GM12878 (cell line): ENCODE measurements at regions not wholly inside any gene's neighbourhood (a gene's known extent, or its start where the extent isn't known, plus 50 kb on each side); places are given as distances from the start of the nearest gene placed in this dataset.
"Not testable (repeated sequence)": the region's sequence is repeated elsewhere in the genome, so short reads cannot be mapped to it uniquely, and the experiment has no call there.

Source experiments
- ATAC-seq: fragments of 200-7000 bp; cut with Tn5 transposase; 3 replicates; pipeline ENCODE4 v1.9.1; 2020; ENCODE audit warnings: mild to moderate bottlenecking, moderate library complexity
- BruUV-seq: library from RNA; stranded (reverse); fragments of 400-500 nt; replicated peaks from 2 replicates; lab custom pipeline; 2021; lab: Mats Ljungman, UMichigan
- CTCF ChIA-PET: fragments of 300-600 bp; sonication (Branson Sonifier 250); formaldehyde crosslinking; extraction: SDS; loops from one replicate; lab custom pipeline; 2021; ENCODE audit warnings: inconsistent platforms; lab: Yijun Ruan, JAX
- POLR2A ChIA-PET: fragments of 350-600 bp; formaldehyde crosslinking; extraction: SDS; loops from one replicate; lab custom pipeline; 2021; ENCODE audit warnings: inconsistent platforms; lab: Charles Lee
- RAD21 ChIA-PET: fragments of 300-600 bp; sonication (Branson Sonifier 250); formaldehyde crosslinking; loops from one replicate; lab custom pipeline; 2023; ENCODE audit warnings: antibody characterized with exemption; ENCODE audit not compliant: unreplicated experiment; lab: Charles Lee
- SMC1A ChIA-PET: fragments of 300-600 bp; sonication (Branson Sonifier 250); formaldehyde crosslinking; loops from one replicate; lab custom pipeline; 2023; ENCODE audit not compliant: unreplicated experiment, uncharacterized antibody; lab: Charles Lee
- DNase-seq: peaks from one replicate; pipeline ENCODE4 v3.0.0-alpha.2; 2011; ENCODE audit warnings: low read depth, low spot score
- FAIRE-seq: peaks from 3 replicates; lab custom pipeline; 2011; peaks lifted over from hg19 to GRCh38; lab: Jason Lieb, UNC
- H2AFZ ChIP-seq: 2 replicates; pipeline ENCODE4 v1.6.0; 2011; ENCODE audit warnings: low read depth, low read length, control low read depth; ENCODE audit not compliant: control insufficient read depth
- H3K27ac ChIP-seq: 2 replicates; pipeline ENCODE4 v1.5.1; 2011; ENCODE audit warnings: control low read depth; ENCODE audit not compliant: control insufficient read depth, insufficient read depth
- H3K27me3 ChIP-seq, 2 experiments: replicated peaks in 1 of 2; 2 replicates each; pipeline versions ENCODE4 v1.6.0 to v1.6.1; 2011; ENCODE audit warnings: low read length in 1 of 2; ENCODE audit not compliant: control insufficient read depth in 2 of 2, insufficient read depth in 2 of 2
- H3K36me3 ChIP-seq, 2 experiments: 2 replicates each; pipeline ENCODE4 v1.5.1; 2011; ENCODE audit warnings: low read length in 1 of 2; ENCODE audit not compliant: control insufficient read depth in 2 of 2, insufficient read depth in 2 of 2
- H3K4me1 ChIP-seq: 2 replicates; pipeline ENCODE4 v1.6.1; 2011; ENCODE audit warnings: mild to moderate bottlenecking, low read length, moderate library complexity, mixed read lengths; ENCODE audit not compliant: control insufficient read depth, insufficient read depth
- H3K4me2 ChIP-seq: 2 replicates; pipeline ENCODE4 v1.6.0; 2011; ENCODE audit warnings: control low read depth; ENCODE audit not compliant: control insufficient read depth, insufficient read depth
- H3K4me3 ChIP-seq: fragments of 200-600 bp; sonication (generic); 2 replicates; pipeline ENCODE4 v1.5.1; 2016
- H3K79me2 ChIP-seq: 2 replicates; pipeline ENCODE4 v1.6.0; 2011; ENCODE audit warnings: low read length; ENCODE audit not compliant: control insufficient read depth, insufficient read depth
- H3K9ac ChIP-seq: 2 replicates; pipeline ENCODE4 v1.8.0; 2011; ENCODE audit warnings: low read length, control low read depth, mixed read lengths; ENCODE audit not compliant: control insufficient read depth, insufficient read depth
- H3K9me3 ChIP-seq: replicated peaks from 3 replicates; pipeline ENCODE4 v1.5.1; 2011; ENCODE audit warnings: mild to moderate bottlenecking, low read length; ENCODE audit not compliant: control insufficient read depth, insufficient read depth
- H4K20me1 ChIP-seq: 2 replicates; pipeline ENCODE4 v1.6.0; 2011; ENCODE audit not compliant: control insufficient read depth, insufficient read depth
- FOXK2 ChIP-seq: fragments of 450-650 bp; IDR thresholded peaks from 2 replicates; pipeline ENCODE4 v1.6.1; 2017; ENCODE audit warnings: mild to moderate bottlenecking, moderate library complexity
- HDAC6 ChIP-seq: fragments of 200-600 bp; sonication (generic); IDR thresholded peaks from one replicate; pipeline ENCODE4 v1.8.0; 2017; ENCODE audit warnings: antibody characterized with exemption; ENCODE audit not compliant: unreplicated experiment
- POLR2A ChIP-seq: IDR thresholded peaks from 2 replicates; pipeline ENCODE4 v1.6.1; 2011; ENCODE audit warnings: low read depth, mild to moderate bottlenecking, low read length
- SKIL ChIP-seq: fragments of 450-650 bp; IDR thresholded peaks from 2 replicates; pipeline ENCODE4 v1.6.1; 2017; ENCODE audit warnings: mild to moderate bottlenecking, low read depth, inconsistent platforms; ENCODE audit not compliant: poor library complexity, severe bottlenecking
- STAT3 ChIP-seq: IDR thresholded peaks from 2 replicates; pipeline ENCODE4 v1.6.1; 2011; ENCODE audit warnings: low read depth, low read length, improper control_type of control experiment
- WGBS: methylation state at CpG from one replicate; pipeline ENCODE4 v1.1.6; 2016; ENCODE audit warnings: low lambda C conversion rate; ENCODE audit not compliant: insufficient replicate concordance, insufficient coverage; ENCODE audit errors: missing lambda C conversion rate; 5-methylcytosine and 5-hydroxymethylcytosine counted together
- in situ Hi-C: fragments of 300-500 bp; cut with MboI; formaldehyde crosslinking; loops from 9 replicates; pipeline ENCODE4 v1.14.3; 2018; ENCODE audit warnings: mixed read lengths
- intact Hi-C: fragments of 100-400 bp; cut with micrococcal nuclease; formaldehyde crosslinking; loops from one replicate; pipeline ENCODE4 v1.14.2; 2022; ENCODE audit not compliant: unreplicated experiment

DNA sequence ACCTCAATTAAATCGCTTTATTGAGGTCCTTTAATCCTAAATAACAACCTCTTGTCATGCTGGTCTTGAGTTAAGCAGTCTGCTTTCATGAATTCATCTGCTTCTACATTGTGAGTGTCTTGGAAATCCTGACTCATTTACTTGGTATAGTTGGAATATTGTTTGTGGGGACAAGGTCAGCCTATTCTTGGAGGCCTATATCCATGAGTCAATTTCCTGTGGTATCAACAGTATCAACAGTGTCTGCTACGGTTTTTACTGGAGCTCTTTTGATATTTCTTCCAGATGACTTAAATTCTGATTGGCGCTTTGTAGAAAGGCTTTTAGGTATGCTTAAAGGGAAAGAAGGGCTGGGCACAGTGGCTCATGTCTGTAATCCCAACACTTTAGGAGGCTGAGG, 71.2 kb upstream of the PARP8 start:
- Histone ChIP-seq H3K4me2 (no peak overlapping the region), H3K27me3 (no peaks in the 10 kb centered on the region), H3K4me3 (no peak overlapping the region)
- ChIA-PET SMC1A (interaction anchor here (1.3 kb wide), 1 partner anchor 47 kb away, joined by 4 read pairs; no protein-coding TSS in a partner anchor), RAD21 (no interaction called here), POLR2A (no interaction called here)
- TF ChIP-seq POLR2A (no peak), FOXK2 (no peak), STAT3 (no peak), HDAC6 (no peak), SKIL (no peak)
- TF ChIP-seq, all 136 proteins: peak for 0
- FAIRE-seq: no peak
- Histone ChIP-seq H3K36me3 (no peaks in the 10 kb centered on the region), H3K9ac (no peak overlapping the region), H3K79me2 (no peaks in the 10 kb centered on the region), H3K9me3 (no peaks in the 10 kb centered on the region), H4K20me1 (no peaks in the 10 kb centered on the region), H3K4me1 (no peaks in the 10 kb centered on the region), H3K27ac (no peak overlapping the region), H2AFZ (no peak overlapping the region)
- WGBS: 66% methylated on average over 3 of the region's 3 CpGs
- in situ Hi-C loops (no loop called here), intact Hi-C loops (loop anchor here (10.0 kb wide), 1 partner anchor 150 kb away; the partner anchor contains the start of gene EMB)
- CTCF ChIA-PET: interaction anchor here (1.1 kb wide), 1 partner anchor 11 kb away, joined by 3 read pairs; no protein-coding TSS in a partner anchor
- ATAC-seq: no peak
- no peak for DNase-seq
- BruUV-seq: no TSS peak

GRCh38 chr5:50601576-50601975, 64.9 kb upstream of the PARP8 start:
- H3K4me2 ChIP-seq, intact Hi-C loops, H3K9me3 ChIP-seq, H3K4me1 ChIP-seq, H3K27ac ChIP-seq, SMC1A ChIA-PET, in situ Hi-C loops, ATAC-seq, H3K79me2 ChIP-seq, DNase-seq, H3K4me3 ChIP-seq, BruUV-seq, H3K9ac ChIP-seq, POLR2A ChIA-PET, H3K27me3 ChIP-seq, H4K20me1 ChIP-seq, FAIRE-seq, CTCF ChIA-PET, H2AFZ ChIP-seq, RAD21 ChIA-PET, H3K36me3 ChIP-seq: not testable (repeated sequence)
- 61% methylated on average over 7 of the region's 7 CpGs for WGBS
